OCI-LY7 (cell line): ENCODE measurements at regions not wholly inside any gene's neighbourhood (a gene's known extent, or its start where the extent isn't known, plus 50 kb on each side); places are given as distances from the start of the nearest gene placed in this dataset.

Experiments used
- EZH2phosphoT487 ChIP-seq: fragments of 200-600 bp; sonication (generic); IDR thresholded peaks from 2 replicates; pipeline ENCODE4 v1.6.1; 2018; ENCODE audit warnings: low read depth, borderline replicate concordance, mild to moderate bottlenecking, mixed run types, antibody characterized with exemption, low read length, moderate library complexity, mixed read lengths
- TF ChIP-seq, protein P1 (sequence below): fragments of 200-600 bp; sonication (generic); conservative IDR thresholded peaks from 2 replicates; pipeline ENCODE4 v1.5.1; 2014; ENCODE audit warnings: mild to moderate bottlenecking, antibody characterized with exemption, low read length, moderate library complexity, mixed read lengths

DNA sequence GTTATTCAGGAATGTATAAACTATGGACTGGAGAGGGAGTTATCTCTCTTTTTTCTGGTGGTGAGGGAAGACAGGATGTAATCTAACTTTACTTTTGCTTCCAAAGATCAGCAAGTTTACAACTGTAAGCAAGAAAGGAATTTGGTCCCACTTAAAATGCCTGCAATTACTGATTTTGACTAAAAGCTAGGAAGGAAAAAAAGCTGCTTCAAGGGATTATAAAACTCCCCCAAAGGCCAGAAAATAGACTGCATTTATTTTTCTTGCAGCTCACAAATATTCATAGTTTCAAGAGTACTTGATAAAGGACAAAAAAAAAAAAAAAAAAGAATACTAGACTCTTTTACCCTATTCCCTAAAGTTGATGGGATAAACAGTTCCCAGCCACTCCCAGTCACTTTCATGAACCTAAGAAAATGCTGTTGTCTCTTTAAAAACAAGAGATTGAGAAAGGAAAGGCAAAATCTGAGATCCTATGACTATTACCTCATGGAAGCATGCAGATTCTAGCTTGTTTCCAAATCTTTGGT, 128.7 kb upstream of the BMP4 start:
- TF ChIP-seq, protein P1, sequence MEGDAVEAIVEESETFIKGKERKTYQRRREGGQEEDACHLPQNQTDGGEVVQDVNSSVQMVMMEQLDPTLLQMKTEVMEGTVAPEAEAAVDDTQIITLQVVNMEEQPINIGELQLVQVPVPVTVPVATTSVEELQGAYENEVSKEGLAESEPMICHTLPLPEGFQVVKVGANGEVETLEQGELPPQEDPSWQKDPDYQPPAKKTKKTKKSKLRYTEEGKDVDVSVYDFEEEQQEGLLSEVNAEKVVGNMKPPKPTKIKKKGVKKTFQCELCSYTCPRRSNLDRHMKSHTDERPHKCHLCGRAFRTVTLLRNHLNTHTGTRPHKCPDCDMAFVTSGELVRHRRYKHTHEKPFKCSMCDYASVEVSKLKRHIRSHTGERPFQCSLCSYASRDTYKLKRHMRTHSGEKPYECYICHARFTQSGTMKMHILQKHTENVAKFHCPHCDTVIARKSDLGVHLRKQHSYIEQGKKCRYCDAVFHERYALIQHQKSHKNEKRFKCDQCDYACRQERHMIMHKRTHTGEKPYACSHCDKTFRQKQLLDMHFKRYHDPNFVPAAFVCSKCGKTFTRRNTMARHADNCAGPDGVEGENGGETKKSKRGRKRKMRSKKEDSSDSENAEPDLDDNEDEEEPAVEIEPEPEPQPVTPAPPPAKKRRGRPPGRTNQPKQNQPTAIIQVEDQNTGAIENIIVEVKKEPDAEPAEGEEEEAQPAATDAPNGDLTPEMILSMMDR: no peak
- TF ChIP-seq EZH2phosphoT487: no peak
